Fibroblast of villous mesenchyme (primary cell): ENCODE measurements at regions not wholly inside any gene's neighbourhood (a gene's known extent, or its start where the extent isn't known, plus 50 kb on each side); places are given as distances from the start of the nearest gene placed in this dataset.
A peak's percentile ranks its signal among the peaks of the same experiment; 100 is the strongest.

Experiments used
- DNase-seq: peaks from one replicate; pipeline ENCODE4 v3.0.0-alpha.2; 2010; ENCODE audit warnings: low read depth
- H3K4me3 ChIP-seq: 2 replicates; pipeline ENCODE4 v1.5.1; 2011; ENCODE audit warnings: low read depth, mild to moderate bottlenecking, low read length
- CTCF ChIP-seq: IDR thresholded peaks from 2 replicates; pipeline ENCODE4 v1.5.1; 2012; ENCODE audit warnings: low read depth, mild to moderate bottlenecking, low read length; ENCODE audit not compliant: insufficient read depth

DNA sequence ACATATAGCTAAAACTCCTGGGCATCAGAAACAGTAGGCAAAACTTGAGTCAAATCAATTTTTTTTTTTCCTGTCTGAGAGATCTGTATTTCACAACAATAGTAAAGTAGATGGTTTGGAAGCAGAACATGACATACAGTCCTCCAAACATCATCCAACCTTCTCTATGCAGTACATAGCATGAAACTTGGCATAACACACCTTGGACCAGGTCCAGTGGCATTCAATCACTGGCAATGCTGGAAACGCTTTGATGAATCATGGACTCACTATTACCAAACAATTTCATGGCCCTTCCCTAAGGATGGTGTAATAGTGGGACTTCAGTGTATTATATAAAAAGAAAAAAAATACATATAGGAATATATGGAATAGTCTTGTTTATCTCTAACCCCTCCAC is 154.6 kb downstream of the FMR1NB start:
- DNase-seq: peak; percentile 1
- H3K4me3 ChIP-seq: no peak overlapping the region
- no peak for TF ChIP-seq CTCF

DNA sequence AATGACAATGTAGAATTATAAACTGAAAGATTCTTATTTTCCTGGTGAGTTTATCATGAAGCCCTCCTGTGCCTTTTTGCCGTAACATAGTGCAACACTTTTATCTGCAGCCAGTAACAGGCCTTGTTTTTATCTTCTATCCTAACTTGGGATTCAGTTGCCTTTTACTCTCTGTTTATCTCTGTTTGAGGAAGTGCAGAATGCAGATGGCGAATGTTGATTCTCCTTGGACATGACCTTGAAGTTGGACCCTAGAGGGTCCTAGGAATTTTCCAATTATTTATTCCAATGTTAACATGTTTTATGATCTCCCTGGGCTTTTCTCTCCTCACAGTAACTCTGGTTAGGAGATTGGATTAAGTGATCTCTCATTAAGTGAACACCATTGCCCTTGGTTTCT is 165.0 kb downstream of the FMR1NB start:
- TF ChIP-seq CTCF: no peak
- no peak overlapping the region for H3K4me3 ChIP-seq
- no peak for DNase-seq

GRCh38 chrX:148156986-148157385 is 175.8 kb downstream of the FMR1NB start:
- H3K4me3 ChIP-seq: no peak overlapping the region
- TF ChIP-seq CTCF: no peak
- no peak for DNase-seq

- no peak for TF ChIP-seq CTCF
- DNase-seq: no peak
- H3K4me3 ChIP-seq: no peak overlapping the region
Measured at GRCh38 chrX:148159796-148160195, 178.7 kb downstream of the FMR1NB start.

- DNase-seq: no peak
- H3K4me3 ChIP-seq: no peak overlapping the region
- TF ChIP-seq CTCF: no peak
Measured at GRCh38 chrX:148161701-148162100, 180.6 kb downstream of the FMR1NB start.

- no peak for TF ChIP-seq CTCF
- no peak for DNase-seq
- H3K4me3 ChIP-seq: no peak overlapping the region
Measured at GRCh38 chrX:148185631-148186030, 204.5 kb downstream of the FMR1NB start.

DNA sequence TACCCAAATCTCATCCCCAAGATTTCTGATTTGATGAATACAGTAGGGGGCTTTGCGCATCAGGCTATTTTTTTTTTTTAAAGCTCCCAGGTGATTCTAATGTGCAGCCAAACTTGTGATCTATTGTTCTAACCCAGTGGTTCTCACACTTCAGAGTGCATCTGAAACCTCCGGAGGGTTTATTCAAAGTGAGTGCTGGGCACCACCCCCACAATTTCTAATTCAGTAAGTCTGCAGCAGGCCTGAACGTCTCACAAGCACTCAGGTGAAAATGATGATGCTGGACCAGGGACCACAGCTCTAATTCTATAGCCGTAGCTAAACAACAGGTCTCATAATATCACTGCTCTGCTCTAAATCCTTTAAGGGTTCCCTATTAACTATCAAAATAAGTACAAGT is 211.4 kb downstream of the FMR1NB start:
- DNase-seq: no peak
- H3K4me3 ChIP-seq: no peak overlapping the region
- TF ChIP-seq CTCF: no peak
